KBM-7 (cell line): ENCODE measurements at regions not wholly inside any gene's neighbourhood (a gene's known extent, or its start where the extent isn't known, plus 50 kb on each side); places are given as distances from the start of the nearest gene placed in this dataset.

Source experiments
- DNase-seq: peaks from one replicate; pipeline ENCODE4 v3.0.0-alpha.2; 2015
- in situ Hi-C: fragments of 300-500 bp; cut with MboI; formaldehyde crosslinking; loops from 2 replicates; pipeline ENCODE4 v1.14.3; 2020; ENCODE audit warnings: low sequenced_read_pairs, low pct_unique_long_range_greater_than_20kb, mixed read lengths

DNA sequence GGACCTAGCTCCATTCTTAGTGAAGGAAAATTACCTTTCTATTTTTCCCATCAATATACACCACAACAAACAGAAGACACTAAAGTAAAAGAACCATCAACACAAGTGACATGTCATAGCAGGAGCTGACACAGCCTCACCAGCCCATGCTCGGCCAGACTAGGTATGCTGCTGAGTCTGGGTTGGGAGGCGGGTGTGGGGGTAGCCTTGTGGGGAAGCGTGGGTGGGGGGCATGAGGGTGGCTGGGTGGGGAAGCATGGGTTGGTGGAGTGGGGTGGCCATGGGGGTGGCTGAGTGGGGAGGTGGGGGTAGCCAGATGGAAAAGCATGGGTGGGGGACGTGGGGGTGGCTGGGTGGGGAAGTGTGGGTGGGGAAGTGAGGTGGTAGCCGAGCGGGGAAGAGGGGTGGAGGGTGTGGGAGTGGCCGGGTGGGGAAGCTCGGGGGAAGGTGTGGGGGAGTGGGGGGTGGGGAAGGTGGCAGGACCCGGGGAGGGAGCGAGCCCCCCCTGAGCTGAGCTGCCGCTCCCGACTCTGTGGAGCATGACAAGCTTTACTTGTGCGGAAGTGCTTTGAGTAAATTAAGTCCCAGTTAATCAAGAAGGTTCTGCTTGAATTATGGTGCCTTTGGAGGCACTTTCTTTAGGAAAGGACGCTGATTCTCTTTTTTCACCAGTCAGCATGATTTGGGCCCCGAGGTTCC, 294.6 kb upstream of the ZNF32 start:
- no peak for DNase-seq
- in situ Hi-C loops = no loop called here

DNA sequence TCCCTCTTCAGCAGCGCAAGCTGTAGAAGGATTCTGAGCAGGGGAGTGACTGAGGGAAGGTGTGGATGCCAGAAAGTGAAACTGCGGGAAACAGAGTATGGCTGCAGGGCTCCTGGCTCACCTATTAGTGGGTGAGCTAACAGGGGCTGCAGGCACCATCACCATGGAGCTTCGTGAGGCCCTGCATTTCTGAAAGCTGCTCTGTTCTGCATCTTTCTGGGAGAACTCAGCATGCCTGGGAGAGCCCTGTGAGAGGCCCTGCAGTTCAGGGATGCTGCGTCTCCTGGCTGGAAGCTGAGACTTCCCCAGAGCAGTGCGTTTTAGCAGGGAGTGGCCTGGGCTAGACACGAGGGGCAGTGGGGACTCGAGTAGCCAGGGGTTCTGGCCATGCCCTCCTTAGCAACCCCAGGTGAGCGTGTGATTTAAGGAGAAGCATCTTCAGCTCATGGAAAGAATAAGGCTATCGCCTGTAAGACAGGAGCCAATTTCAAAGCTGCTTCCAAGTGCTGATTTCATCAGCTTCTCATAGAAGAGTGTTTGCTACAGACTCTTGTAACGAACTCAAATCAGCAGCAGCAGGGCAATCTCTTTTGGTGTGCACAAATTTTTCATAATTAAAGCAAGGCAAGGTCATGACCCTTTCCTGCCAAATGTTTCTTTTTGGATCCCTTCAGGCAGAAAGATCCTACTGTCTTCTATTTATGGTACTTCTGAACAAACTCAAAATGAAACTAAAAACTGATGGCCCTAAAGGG, 293.6 kb upstream of the ZNF32 start:
- in situ Hi-C loops = no loop called here
- DNase-seq = no peak

DNA sequence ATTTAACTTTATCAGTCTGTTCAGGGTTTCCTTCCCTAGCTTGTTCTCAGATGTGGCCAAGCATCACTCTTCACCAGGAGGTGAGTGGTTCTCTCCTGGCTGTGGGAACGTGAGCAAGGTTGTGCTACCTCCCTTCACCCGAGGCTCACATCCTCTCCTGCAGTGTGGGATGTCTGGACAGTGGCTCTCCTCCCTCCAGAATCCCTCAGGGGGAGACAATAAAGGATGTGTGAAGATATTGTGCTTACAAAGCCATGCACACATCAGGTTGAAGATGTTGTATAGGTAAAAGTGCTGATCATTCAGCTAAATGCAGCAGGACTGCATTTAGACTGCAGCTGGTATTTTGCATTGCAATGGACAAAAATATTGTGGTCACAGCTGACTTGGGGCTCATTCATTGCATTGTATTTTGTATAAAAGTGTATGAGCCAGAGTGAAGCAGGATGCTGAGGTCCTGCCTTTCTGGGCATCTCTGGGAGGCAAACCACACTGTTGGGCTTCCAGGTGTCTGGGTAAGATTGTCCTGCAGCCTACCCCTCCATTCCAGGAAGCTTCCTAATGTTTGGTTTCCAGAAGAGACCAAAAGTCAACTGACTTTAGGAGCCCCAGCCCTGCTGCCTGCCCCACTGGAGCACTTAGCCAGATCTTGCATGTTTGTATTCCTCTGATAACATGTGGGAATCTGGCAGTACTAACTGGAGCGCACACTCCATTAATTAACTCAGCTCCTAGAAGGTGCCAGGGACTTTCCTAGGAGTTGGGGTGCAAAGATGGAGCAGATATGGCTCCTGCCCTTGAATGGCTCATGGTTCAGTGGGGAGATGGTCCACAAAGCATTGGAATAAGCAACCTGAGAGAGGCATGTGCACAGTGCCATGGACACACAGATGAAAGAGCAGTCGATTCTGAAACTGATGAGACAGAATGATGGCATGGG, 292.5 kb upstream of the ZNF32 start:
- no peak for DNase-seq
- in situ Hi-C loops = no loop called here

DNA sequence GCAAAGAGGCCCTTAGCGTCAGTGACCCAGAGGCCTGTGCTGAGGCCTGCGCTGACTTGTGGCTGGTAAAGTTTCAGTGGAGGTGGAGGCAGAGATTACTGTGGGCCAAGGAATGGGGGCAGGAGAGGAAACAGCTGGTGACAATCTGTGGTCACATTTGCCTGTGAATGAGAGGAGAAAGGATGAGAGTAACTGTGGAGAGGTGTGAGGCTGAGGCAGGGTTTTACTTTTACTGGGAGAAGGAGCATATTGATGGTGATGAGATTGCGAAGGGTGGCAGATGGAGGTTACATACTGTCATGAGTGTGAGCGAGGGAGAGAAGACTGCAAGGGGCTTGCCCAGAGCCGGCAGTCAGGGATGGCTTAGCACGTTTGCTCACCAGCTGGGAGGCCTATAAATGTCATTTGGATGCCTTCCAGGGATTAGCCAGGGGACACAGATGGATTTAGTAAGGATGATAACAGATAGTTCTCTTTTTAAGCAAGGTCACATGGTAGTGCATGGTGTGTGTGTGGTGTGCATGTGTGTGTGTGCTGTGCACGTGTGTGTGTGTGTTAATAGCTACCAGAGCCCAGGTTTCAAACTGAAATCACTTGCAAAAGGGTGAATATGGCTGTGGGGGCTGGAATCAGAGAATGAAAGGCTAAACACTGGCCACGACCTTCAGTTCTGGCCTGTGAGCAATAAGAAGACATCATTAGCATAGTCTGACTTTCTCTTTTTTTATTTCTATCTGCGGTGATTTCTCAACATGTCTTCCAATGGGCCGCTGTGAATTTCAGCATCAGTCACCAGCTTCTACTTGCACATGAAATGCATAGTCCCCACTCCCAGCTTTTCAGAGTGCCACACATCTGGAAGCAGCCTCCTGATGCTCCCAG, 291.5 kb upstream of the ZNF32 start:
- no peak for DNase-seq
- in situ Hi-C loops = no loop called here

DNA sequence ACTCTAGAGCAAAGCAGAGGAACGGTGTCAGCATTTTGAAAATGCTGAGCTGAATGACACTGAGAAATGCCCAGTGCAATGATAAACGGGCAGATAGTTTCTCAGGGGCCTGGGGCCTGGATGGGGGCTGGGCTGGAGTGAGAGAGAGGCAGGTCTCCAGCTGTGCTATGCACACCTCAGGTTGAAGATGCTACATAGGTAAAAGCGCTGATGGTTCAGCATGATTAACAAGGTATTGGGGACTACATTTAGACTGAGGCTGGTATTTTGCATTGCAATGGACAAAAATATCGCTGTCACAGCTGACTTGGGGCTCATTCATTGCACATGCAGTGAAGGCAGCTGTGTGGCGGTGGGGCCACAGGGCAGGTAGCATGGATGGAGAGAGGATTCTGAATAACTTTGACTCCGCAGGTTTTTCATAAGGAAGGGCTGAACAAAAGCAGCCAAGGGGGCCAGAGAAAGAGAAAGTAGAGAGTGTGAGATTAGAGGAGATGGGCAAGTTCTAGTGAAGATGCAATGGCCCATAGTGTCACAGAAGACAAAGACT, 290.8 kb upstream of the ZNF32 start:
- in situ Hi-C loops = no loop called here
- no peak for DNase-seq

DNA sequence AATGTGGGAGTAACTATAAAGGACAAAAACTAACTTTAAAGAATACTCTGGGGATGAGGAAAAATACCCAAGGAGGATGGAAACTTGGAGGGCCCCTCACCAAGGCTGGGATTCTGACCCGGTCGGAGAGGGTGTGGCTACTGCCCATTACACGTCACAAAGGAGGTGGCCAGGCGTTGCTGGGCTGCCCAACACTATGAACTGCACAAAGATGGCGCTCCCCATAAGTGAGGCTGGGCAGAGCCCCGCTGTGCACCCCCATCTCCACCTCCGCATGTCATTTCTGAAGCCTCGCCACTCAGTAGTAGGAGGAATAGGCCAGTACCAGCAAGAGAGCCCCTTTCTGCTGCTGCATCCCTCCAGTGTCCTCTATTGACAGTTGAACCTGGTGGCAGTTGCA, 290.1 kb upstream of the ZNF32 start:
- in situ Hi-C loops = no loop called here
- no peak for DNase-seq

DNA sequence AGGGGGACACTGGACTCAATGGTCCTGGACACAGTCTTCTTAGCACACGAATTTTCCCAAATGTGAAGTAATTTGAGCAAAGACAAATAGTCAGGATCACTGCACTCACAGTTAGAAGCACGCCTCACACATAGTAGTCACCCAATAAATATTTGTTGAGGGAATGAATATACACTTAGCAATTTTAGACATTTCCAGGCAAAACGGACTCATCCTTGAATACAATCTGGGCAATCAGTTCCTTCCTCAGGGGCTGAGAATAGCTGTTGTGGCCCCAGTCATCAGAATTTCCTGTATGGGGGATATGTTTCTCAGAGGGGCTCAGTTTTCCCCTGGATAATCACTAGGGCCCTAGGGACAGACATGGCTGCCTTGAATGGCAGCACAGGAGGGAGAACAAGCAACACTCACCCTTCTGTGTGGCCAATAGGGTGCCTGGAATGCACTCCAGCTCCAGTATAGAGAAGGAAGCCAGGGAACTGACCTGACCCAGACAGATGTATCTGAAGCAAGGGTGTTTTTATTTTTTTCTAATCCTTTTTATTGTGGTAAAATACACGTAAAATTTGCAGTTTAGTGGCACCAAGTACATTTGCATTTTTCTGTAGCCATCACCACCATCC, 282.7 kb upstream of the ZNF32 start:
- DNase-seq = no peak
- in situ Hi-C loops = no loop called here

DNA sequence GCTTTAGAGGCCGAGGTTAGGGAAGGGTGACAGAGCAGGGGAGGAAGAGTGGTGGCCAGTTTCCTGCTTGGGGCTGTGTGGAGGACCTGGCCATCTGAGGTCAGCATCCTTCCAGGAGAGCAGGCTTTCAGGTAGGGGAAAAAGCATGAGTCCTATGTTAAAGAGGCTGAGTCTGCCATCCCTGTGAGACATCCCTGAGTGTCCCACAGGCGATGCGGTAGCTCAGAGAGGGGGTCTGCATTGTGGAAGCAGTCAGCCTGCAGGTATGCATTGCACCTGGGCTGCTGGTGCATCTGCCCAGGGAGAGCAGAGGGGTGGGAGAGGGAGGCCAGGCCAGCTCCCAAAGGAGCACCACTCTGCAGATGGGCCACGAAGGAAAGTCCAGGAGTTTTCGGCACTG, 282.1 kb upstream of the ZNF32 start:
- in situ Hi-C loops = no loop called here
- DNase-seq = no peak

DNA sequence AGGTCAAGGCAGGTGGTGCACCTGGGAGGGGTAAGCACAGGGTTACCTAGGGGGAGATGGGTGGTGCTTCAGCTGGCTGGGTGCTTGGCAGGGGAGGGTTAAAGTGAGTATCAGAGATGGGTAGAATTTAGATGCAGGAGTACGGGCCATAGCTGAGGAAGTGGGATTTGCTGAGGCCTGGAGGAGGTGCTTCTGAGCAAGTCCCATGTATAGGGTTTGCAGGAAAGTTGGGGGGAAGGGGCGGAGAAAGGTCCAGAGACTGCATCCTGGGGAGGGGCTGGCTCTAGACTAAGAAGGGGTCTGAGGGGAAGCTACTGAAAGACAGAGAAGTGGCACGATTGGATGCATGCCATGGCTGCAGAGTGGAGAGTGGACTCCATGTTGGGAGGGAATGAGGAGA, 281.6 kb upstream of the ZNF32 start:
- DNase-seq = no peak
- in situ Hi-C loops = no loop called here

DNA sequence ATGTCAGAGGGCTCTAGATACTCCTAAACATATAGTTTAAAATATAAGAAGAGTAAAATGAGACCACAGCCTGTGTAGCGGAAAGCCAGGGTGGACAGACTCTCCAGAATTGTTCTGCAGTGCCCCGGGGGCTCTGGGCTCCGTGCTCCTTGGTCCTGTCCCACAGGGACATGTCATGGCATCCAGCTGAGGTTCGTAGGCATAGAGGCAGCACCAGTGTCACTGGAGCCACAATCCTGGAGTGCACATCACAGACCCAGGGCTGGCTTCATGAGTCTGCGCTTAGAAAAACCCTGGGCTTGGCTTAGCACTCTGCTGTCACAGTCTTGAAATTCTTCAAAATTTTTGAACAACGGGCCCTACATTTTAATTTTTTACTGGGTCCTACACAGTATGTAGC, 280.4 kb upstream of the ZNF32 start:
- in situ Hi-C loops = no loop called here
- no peak for DNase-seq

DNA sequence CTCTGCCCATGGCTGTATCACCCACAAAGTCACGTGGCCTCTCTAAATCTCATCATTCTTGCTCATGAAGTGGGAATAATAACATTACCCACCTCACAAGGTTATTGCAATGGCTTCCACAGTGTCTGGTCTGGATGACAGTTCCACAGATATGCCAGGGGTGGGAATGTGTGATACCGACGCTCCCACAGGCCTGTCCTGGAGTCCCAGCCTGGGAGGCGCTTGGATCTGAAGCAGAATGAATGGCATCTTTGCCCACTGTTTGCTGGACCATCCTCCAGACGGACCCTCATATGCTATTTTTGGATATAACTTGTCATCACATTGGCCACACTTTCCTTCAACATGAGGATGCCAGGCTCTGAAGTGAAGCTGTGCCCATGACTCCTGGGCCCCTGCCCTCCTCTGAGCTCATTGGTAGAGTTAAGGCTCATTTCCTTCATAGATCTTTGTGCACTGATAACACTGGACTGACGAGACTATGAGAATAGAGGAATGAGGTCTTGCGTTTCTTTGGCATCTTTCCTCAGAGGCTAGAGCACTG, 279.8 kb upstream of the ZNF32 start:
- in situ Hi-C loops = no loop called here
- DNase-seq = no peak

DNA sequence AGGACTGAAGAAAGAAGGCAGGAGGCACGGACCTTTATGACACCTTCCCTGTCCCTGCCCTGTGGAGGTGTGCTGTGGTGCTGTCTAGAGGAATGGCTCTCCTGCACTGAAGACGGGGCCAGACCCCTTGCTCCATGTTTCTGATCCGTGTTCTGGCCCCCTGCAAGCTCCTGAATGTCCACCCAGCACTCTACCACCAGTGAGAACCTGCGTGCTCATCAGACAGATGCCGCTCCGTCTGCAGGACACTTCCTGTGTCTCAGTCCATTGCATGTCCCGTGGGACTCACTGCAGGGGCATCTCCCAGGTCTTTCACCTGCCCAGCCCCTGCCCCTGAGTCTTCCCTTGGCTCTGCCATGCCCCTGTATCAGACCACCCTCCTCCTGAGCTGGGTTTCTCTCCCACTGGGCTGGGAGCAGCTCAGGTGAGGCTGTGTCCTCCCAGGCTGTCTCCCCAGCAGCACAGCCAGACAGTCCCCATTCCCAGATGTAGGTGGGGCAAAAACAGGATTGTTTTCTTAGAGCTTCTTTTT, 278.3 kb upstream of the ZNF32 start:
- in situ Hi-C loops = no loop called here
- DNase-seq = no peak

DNA sequence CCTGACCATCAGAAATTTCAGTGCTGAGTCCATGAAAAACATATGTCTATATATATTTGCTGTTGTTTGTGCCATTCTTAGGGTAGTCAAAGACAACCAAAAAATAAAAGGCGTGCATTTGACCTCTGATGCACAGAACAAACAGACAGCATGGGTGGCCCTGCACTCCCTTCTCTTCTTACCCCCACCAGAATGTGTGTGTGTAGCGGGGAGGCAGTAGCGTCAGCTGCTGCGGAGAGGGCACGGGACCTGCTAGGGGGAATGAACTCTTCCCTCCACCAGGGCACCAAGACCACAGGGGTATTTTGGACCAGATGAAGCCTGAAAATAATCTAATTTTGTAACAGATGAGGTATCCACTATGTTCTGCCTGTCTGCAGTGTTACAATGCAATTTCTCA, 277.7 kb upstream of the ZNF32 start:
- in situ Hi-C loops = no loop called here
- DNase-seq = no peak

DNA sequence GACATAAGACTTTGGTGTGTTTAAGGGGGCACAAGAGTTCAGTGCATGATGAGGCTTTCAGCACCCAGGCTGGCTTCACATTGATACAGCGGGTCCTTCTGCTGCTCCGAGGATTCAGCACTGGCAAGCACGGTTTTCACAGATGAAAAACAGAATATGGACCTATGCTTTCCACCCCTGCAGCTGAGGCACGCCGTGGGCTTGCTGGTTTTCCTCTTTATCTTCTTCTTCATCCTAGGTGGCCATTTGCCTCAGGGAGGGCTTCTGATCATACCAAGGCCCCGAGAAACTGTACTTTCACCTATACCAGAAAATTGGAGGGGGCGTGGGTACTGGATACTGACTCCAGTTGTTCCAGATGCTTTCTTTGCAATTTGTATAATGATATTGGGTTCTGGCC, 277.1 kb upstream of the ZNF32 start:
- in situ Hi-C loops = no loop called here
- no peak for DNase-seq

DNA sequence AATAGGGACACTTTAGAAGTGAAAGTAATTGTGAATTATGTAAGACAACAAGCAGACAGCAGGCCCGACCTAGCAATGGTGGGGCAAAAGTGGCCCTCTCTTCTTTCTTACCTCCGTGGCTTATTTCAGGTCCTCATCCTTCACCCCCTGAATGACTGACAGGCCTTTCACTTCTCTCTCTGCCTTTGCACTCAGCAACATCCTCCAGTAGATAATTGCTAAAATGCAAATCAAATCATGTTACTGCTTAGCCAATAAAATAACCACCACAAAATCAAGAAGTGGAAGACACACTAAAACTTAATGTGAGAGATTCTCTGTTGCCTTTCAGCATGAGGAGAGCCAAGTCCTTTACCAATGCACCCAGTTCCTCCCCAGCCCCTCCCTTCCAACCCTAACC, 274.6 kb upstream of the ZNF32 start:
- in situ Hi-C loops = no loop called here
- DNase-seq = no peak

DNA sequence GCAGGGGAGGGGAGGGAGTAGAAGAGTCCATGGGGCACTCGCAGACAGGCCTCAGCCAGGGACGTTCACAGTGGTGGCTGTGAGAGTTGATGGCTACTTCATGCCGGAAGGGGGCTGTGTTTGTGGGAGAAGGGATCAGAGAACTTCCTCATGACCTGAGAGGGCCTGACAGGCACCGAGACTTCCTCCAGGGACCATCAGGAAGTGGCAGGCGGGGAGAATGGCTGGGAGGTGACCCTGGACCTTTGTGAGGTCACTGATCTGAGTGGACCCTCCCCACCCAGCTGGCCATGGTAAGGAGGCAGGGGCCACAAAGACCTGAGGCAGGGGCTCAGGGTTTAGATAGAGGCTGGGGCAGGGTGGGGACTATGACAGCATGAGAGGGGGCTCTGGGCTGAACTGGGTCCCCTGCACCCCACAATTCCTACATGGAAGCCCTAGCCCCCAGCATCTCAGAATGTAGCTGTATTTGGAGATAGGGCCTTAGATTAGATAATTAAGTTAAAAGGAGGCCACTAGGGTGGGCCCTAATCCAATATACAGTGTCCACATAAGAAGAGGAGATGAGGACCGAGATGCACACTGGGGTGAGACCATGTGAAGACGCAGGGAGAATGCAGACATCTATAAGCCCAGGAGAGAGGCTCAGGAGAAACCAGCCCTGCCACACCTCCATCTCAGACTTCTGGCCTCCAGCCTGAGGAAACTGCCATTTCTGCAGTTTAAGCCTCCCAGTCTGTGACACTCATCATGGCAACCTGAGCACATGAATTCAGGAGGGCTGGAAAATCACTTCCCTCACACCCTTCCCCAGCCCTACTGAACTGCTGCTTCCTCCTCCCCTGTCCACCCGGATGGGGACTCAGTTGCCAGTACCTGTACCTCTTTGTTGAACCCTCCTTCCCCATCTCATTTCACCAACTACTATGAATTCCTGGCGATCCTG, 273.9 kb upstream of the ZNF32 start:
- no peak for DNase-seq
- in situ Hi-C loops = no loop called here

DNA sequence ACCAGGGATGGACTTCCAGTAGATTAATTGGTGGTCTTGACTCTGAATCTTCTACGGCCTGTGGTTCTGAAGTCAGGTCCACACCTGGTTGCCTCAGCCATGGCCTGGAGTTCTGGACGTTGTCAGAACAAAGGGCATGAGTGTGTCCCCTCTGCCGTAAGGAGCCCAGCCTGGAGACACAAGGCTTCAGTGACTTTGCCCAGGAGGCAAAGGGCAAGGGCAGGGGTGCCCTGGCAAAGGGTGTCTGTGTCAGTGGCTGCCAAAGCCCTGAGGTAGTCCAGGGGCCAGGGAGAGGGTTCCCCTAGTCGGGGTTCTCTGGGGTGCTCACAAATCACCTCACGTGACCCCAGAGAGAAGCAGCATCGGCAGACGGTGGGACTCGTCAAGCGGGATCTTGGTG, 273.2 kb upstream of the ZNF32 start:
- in situ Hi-C loops = no loop called here
- DNase-seq = no peak
